OCI-LY7 (cell line): ENCODE measurements at regions not wholly inside any gene's neighbourhood (a gene's known extent, or its start where the extent isn't known, plus 50 kb on each side); places are given as distances from the start of the nearest gene placed in this dataset.

Source experiments
- BruUV-seq: library from RNA; stranded (reverse); fragments of 400-500 nt; replicated peaks from 2 replicates; lab custom pipeline; 2021; lab: Mats Ljungman, UMichigan
- CTCF ChIA-PET: fragments of 300-600 bp; sonication (Branson Sonifier 250); formaldehyde crosslinking; loops from one replicate; lab custom pipeline; 2022; ENCODE audit warnings: antibody characterized with exemption; ENCODE audit not compliant: unreplicated experiment; lab: Charles Lee
- POLR2A ChIA-PET: fragments of 300-600 bp; sonication (Branson Sonifier 250); formaldehyde crosslinking; loops from one replicate; lab custom pipeline; 2022; ENCODE audit warnings: antibody characterized with exemption; lab: Charles Lee
- DNase-seq: peaks from one replicate; pipeline ENCODE4 v3.0.0-alpha.2; 2015; ENCODE audit warnings: low spot score
- H2AFZ ChIP-seq: fragments of 200-600 bp; sonication (generic), shearing (Covaris generic); 2 replicates; pipeline ENCODE4 v1.6.1; 2014; ENCODE audit warnings: mild to moderate bottlenecking, antibody characterized with exemption, low read length, moderate library complexity
- H3K27ac ChIP-seq: fragments of 200-600 bp; sonication (generic); 2 replicates; pipeline ENCODE4 v1.5.1; 2014; ENCODE audit warnings: mixed run types, low read depth, mild to moderate bottlenecking, moderate library complexity, low read length, inconsistent platforms; ENCODE audit not compliant: poor library complexity, severe bottlenecking
- H3K36me3 ChIP-seq: fragments of 200-600 bp; sonication (generic); 2 replicates; pipeline ENCODE4 v1.6.1; 2014; ENCODE audit warnings: mild to moderate bottlenecking, antibody characterized with exemption, low read length, moderate library complexity, mixed read lengths; ENCODE audit not compliant: insufficient read depth
- H3K4me1 ChIP-seq: fragments of 200-600 bp; sonication (generic); 2 replicates; pipeline ENCODE4 v1.5.1; 2014; ENCODE audit warnings: mild to moderate bottlenecking, low read length; ENCODE audit not compliant: insufficient read depth, poor library complexity, severe bottlenecking
- H3K4me2 ChIP-seq: fragments of 200-600 bp; sonication (generic); 2 replicates; pipeline ENCODE4 v1.6.1; 2014; ENCODE audit warnings: mild to moderate bottlenecking, low read length
- H3K4me3 ChIP-seq: fragments of 200-600 bp; sonication (generic); 2 replicates; pipeline ENCODE4 v1.5.1; 2014; ENCODE audit warnings: mild to moderate bottlenecking, low read depth, low read length; ENCODE audit not compliant: poor library complexity, severe bottlenecking
- H3K79me2 ChIP-seq: fragments of 200-600 bp; sonication (generic); 2 replicates; pipeline ENCODE4 v1.6.1; 2016; ENCODE audit warnings: low read depth, mild to moderate bottlenecking, low read length, moderate library complexity, mixed read lengths; ENCODE audit not compliant: insufficient read depth
- H3K9me2 ChIP-seq: fragments of 200-600 bp; sonication (generic); 2 replicates; pipeline ENCODE4 v1.6.1; 2016; ENCODE audit warnings: mild to moderate bottlenecking, low read length, mixed read lengths; ENCODE audit not compliant: insufficient read depth
- H3K9me3 ChIP-seq: fragments of 200-600 bp; sonication (generic); 2 replicates; pipeline ENCODE4 v1.6.1; 2014; ENCODE audit warnings: mild to moderate bottlenecking, mixed run types, low read length, mixed read lengths
- H4K20me1 ChIP-seq: fragments of 200-600 bp; sonication (generic); 2 replicates; pipeline ENCODE4 v1.6.1; 2014; ENCODE audit warnings: mild to moderate bottlenecking, antibody characterized with exemption, low read length, moderate library complexity, mixed read lengths; ENCODE audit not compliant: insufficient read depth
- EZH2phosphoT487 ChIP-seq: fragments of 200-600 bp; sonication (generic); IDR thresholded peaks from 2 replicates; pipeline ENCODE4 v1.6.1; 2018; ENCODE audit warnings: low read depth, borderline replicate concordance, mild to moderate bottlenecking, mixed run types, antibody characterized with exemption, low read length, moderate library complexity, mixed read lengths
- intact Hi-C: fragments of 100-400 bp; cut with micrococcal nuclease; formaldehyde crosslinking; loops from one replicate; pipeline ENCODE4 v1.10.0; 2022; ENCODE audit not compliant: unreplicated experiment
- TF ChIP-seq, protein P1 (sequence below): fragments of 200-600 bp; sonication (generic); conservative IDR thresholded peaks from 2 replicates; pipeline ENCODE4 v1.5.1; 2014; ENCODE audit warnings: mild to moderate bottlenecking, antibody characterized with exemption, low read length, moderate library complexity, mixed read lengths

DNA sequence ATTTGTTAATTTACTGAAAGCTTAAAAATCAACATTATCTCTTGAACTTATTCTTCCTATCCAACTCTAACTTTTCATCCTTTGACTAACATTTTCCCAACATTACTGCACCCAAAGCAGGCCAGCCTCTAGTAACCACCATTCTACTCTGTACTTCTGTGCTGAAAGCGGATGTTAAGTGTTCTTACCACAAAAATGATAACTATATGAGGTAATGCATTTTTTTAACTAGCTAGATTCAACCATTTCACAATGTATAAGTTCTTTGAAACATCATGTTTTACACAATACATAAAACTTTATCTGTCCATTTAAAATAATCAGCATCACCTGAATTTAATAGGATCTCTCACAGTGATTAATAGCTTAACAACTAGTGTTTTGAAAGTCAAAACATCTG lies 468.5 kb upstream of the MGAT4C start:
- TF ChIP-seq, protein P1, sequence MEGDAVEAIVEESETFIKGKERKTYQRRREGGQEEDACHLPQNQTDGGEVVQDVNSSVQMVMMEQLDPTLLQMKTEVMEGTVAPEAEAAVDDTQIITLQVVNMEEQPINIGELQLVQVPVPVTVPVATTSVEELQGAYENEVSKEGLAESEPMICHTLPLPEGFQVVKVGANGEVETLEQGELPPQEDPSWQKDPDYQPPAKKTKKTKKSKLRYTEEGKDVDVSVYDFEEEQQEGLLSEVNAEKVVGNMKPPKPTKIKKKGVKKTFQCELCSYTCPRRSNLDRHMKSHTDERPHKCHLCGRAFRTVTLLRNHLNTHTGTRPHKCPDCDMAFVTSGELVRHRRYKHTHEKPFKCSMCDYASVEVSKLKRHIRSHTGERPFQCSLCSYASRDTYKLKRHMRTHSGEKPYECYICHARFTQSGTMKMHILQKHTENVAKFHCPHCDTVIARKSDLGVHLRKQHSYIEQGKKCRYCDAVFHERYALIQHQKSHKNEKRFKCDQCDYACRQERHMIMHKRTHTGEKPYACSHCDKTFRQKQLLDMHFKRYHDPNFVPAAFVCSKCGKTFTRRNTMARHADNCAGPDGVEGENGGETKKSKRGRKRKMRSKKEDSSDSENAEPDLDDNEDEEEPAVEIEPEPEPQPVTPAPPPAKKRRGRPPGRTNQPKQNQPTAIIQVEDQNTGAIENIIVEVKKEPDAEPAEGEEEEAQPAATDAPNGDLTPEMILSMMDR: no peak
- ChIA-PET POLR2A (interaction anchor here (0.6 kb wide), 1 partner anchor 345 kb away, joined by 3 read pairs; no protein-coding TSS in a partner anchor), CTCF (no interaction called here)
- no peak overlapping the region for H3K4me2 ChIP-seq
- no peaks in the 10 kb centered on the region for H3K79me2 ChIP-seq
- no peaks in the 10 kb centered on the region for H3K36me3 ChIP-seq
- no peak overlapping the region for H3K4me3 ChIP-seq
- no peak overlapping the region for H2AFZ ChIP-seq
- BruUV-seq: no TSS peak
- no peak for DNase-seq
- no peaks in the 10 kb centered on the region for H3K4me1 ChIP-seq
- H3K9me3 ChIP-seq: no peaks in the 10 kb centered on the region
- no peaks in the 10 kb centered on the region for H3K9me2 ChIP-seq
- no peak overlapping the region for H3K27ac ChIP-seq
- no peaks in the 10 kb centered on the region for H4K20me1 ChIP-seq
- intact Hi-C loops: no loop called here

DNA sequence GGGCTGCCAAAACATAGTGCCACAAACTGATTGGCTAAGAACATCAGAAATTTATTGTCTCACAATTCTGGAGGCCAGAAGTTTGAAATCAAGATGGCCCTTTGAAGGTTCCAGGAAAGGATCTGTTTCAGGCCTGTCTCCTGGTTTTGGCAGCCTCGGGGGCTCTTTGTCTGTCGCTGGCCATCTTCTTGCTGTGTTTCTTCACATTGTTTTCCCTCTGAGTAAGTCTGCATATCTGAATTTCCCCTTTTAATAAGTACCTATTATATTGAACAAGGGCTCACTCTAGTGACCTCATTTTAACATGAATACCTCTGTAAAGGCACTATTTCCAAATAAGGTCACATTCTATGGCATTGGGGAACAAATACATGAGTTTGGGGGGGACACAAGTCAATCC lies 467.1 kb upstream of the MGAT4C start:
- Histone ChIP-seq H3K4me1 (no peaks in the 10 kb centered on the region), H4K20me1 (no peaks in the 10 kb centered on the region), H3K27ac (no peak overlapping the region), H3K9me2 (no peaks in the 10 kb centered on the region), H3K9me3 (no peaks in the 10 kb centered on the region), H2AFZ (no peak overlapping the region), H3K4me2 (no peak overlapping the region), H3K36me3 (no peaks in the 10 kb centered on the region), H3K79me2 (no peaks in the 10 kb centered on the region), H3K4me3 (no peak overlapping the region)
- no peak for DNase-seq
- no peak for TF ChIP-seq EZH2phosphoT487
- TF ChIP-seq, protein P1: no peak
- ChIA-PET POLR2A (no interaction called here), CTCF (no interaction called here)
- intact Hi-C loops: no loop called here
- BruUV-seq: no TSS peak

DNA sequence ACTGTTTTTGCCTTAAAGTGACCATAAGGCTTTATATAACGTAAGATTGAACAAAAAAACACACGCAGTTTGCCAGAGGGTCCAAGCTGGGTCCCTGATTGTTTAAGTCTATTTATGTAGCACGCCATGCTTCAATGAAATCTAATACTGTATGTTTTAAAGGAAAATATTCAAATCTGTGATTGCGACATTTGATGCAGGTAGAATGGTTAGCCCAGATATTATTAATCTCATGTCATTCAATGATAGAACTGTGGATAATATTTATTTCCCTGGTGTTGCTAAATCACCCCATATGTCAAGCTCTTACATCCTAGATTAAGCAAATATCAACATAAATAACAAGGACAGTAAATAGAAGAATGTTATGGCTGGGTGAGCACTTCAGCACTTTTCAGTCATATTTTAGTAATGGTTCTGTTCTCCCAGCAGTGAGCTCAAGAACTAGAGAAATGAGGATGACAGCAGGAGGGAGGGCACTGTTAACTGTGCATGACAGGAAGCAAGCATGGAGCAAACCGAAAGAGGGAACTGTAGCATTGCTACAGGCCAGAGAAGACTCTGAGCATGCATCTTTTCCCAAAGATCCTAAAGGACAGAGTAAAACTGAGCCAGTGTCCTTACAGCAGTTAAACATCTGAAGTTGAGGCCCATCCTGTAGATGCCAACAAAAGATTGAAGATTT lies 465.7 kb upstream of the MGAT4C start:
- Histone ChIP-seq H4K20me1 (no peaks in the 10 kb centered on the region), H3K27ac (no peak overlapping the region), H3K4me3 (no peak overlapping the region), H3K36me3 (no peaks in the 10 kb centered on the region), H3K79me2 (no peaks in the 10 kb centered on the region), H3K4me1 (no peaks in the 10 kb centered on the region), H3K9me2 (no peaks in the 10 kb centered on the region), H3K9me3 (no peaks in the 10 kb centered on the region), H2AFZ (no peak overlapping the region), H3K4me2 (no peak overlapping the region)
- DNase-seq: no peak
- ChIA-PET POLR2A (no interaction called here), CTCF (no interaction called here)
- TF ChIP-seq EZH2phosphoT487: no peak
- TF ChIP-seq, protein P1: no peak
- intact Hi-C loops: no loop called here
- no TSS peak for BruUV-seq
